GM12874 (cell line): ENCODE measurements at regions not wholly inside any gene's neighbourhood (a gene's known extent, or its start where the extent isn't known, plus 50 kb on each side); places are given as distances from the start of the nearest gene placed in this dataset.

ENCODE experiments used
- CTCF ChIP-seq: IDR thresholded peaks from 2 replicates; pipeline ENCODE4 v1.5.1; 2011; ENCODE audit warnings: low read depth, mild to moderate bottlenecking, control low read depth, low read length, moderate library complexity; ENCODE audit not compliant: insufficient read depth

- TF ChIP-seq CTCF, result no peak
Observed at GRCh38 chr22:44561139-44561840, 63.3 kb upstream of the RTL6 start.

- no peak for TF ChIP-seq CTCF
Observed at GRCh38 chr22:44557064-44557748, 59.2 kb upstream of the RTL6 start.

GRCh38 chr22:44555597-44555996 is 57.6 kb upstream of the RTL6 start:
- no peak for TF ChIP-seq CTCF

DNA sequence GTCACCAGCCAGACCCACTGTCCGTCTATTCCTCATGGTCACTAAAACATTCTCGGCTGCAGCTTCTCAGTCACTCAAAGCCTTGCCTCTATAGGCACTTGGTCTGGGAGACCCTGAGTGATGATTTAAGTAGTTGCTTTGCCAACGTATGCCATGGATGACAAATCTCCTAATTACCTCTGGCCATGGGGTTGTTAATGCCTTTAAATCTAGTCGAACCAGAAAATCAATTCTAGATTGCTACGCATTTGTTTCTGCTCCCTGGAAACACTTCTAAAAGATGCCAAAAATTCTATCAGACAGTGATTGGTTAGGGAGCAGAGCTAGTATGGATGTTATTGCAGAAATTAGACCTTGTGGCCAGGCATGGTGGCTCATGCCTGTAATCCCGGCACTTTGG is 57.0 kb upstream of the RTL6 start:
- no peak for TF ChIP-seq CTCF

DNA sequence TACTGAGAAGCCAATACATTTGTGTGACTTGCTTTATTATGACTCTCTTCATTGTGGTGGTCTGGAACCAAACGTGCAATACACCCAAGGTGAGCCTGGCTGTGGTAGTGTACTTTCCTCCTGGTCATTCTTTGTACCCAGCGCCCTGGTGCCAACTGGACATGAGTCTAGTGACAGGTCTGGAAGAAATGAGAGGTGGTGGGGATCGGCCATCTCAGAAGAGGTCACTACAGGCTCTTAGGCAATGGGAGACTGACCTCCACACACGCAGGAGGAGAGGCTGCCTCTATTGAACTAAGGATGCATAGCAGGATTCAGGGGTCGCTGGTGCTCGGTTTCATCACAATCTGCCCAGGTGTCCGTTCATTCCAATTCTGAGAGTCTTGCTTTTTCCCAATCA is 56.4 kb upstream of the RTL6 start:
- no peak for TF ChIP-seq CTCF

GRCh38 chr22:44550711-44551491 is 52.9 kb upstream of the RTL6 start:
- TF ChIP-seq CTCF, result no peak

DNA sequence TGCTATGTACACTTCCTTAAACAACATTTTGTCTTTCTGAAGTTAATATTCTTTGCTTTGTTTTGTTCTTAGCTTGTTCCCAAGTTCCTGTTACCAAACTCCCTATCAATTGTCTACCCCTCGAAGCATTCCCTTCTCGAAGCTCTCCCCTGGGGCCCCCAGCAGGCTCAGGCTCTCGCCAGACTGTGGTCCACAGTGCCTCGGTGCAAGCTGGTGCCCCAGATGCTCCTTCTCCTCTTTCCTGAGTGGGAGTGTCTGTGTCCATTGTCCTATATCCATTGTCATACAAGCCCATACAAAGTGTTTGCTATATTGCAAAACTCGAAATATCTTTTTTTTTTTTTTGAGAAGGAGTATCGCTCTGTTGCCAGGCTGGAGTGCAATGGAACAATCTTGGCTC is 51.7 kb upstream of the RTL6 start:
- no peak for TF ChIP-seq CTCF
